B cell (primary cell): ENCODE measurements at regions not wholly inside any gene's neighbourhood (a gene's known extent, or its start where the extent isn't known, plus 50 kb on each side); places are given as distances from the start of the nearest gene placed in this dataset.

ENCODE experiments used
- ATAC-seq: fragments of 200-7000 bp; cut with Tn5 transposase; one replicate; pipeline ENCODE4 v1.10.0; 2021; ENCODE audit warnings: low read depth, mild to moderate bottlenecking, moderate number of reproducible peaks, moderate library complexity
- CTCF ChIA-PET: fragments of 350-600 bp; sonication (Branson Sonifier 250); formaldehyde crosslinking; loops from one replicate; lab custom pipeline; 2021; ENCODE audit warnings: antibody characterized with exemption, inconsistent platforms; lab: Charles Lee
- POLR2A ChIA-PET: fragments of 350-600 bp; sonication (Branson Sonifier 250); formaldehyde crosslinking; loops from one replicate; lab custom pipeline; 2021; ENCODE audit warnings: antibody characterized with exemption; lab: Charles Lee
- DNase-seq: peaks from one replicate; pipeline ENCODE4 v3.0.0; 2013
- H2AFZ ChIP-seq: 2 replicates; pipeline ENCODE4 v1.6.1; 2012; ENCODE audit warnings: mild to moderate bottlenecking, low read depth, low read length; ENCODE audit not compliant: insufficient read depth, poor library complexity, severe bottlenecking
- H3K27ac ChIP-seq, 2 donors: 1 replicate in 1 of 2; 2 replicates in 1 of 2; pipeline ENCODE4 v1.5.1; 2012 to 2013; ENCODE audit warnings: low read length in 2 of 2, mild to moderate bottlenecking in 2 of 2, moderate library complexity in 1 of 2
- H3K27me3 ChIP-seq, 4 experiments: fragments of 200-600 bp in 1 of 4; sonication (generic) in 1 of 4; replicated peaks in 1 of 4; 1 replicate in 2 of 4; 2 replicates in 2 of 4; pipeline versions ENCODE4 v1.6.1 to v1.7.0; 2013 to 2016; ENCODE audit warnings: low read length in 3 of 4, mild to moderate bottlenecking in 2 of 4, mixed read lengths in 1 of 4, moderate library complexity in 1 of 4; ENCODE audit not compliant: insufficient read depth in 4 of 4, control insufficient read depth in 3 of 4; ENCODE audit errors: control extremely low read depth in 1 of 4
- H3K36me3 ChIP-seq, 2 experiments: replicated peaks in 1 of 2; 1 replicate in 1 of 2; 2 replicates in 1 of 2; pipeline versions ENCODE4 v1.6.1 to v1.7.1; 2013; ENCODE audit warnings: low read length in 1 of 2; ENCODE audit not compliant: insufficient read depth in 2 of 2, control insufficient read depth in 1 of 2; ENCODE audit errors: control extremely low read depth in 1 of 2, extremely low read depth in 1 of 2
- H3K4me1 ChIP-seq, 2 donors: fragments of 200-600 bp in 1 of 2; sonication (generic) in 1 of 2; 1 replicate in 1 of 2; 2 replicates in 1 of 2; pipeline versions ENCODE4 v1.5.1 to v1.6.1; 2013 to 2017; ENCODE audit warnings: low read length in 2 of 2; ENCODE audit not compliant: control insufficient read depth in 2 of 2, insufficient read depth in 2 of 2
- H3K4me2 ChIP-seq: replicated peaks from 2 replicates; pipeline ENCODE3; 2012; ENCODE audit warnings: mild to moderate bottlenecking, low read depth, low read length; ENCODE audit not compliant: poor library complexity, severe bottlenecking
- H3K4me3 ChIP-seq, 5 experiments: fragments of 200-600 bp in 1 of 5; sonication (generic) in 1 of 5; 1 replicate in 3 of 5; 2 replicates in 2 of 5; pipeline versions ENCODE4 v1.5.1 to v1.7.0; 2011 to 2016; ENCODE audit warnings: low read length in 4 of 5, mild to moderate bottlenecking in 4 of 5, low read depth in 2 of 5, control low read depth in 1 of 5, moderate library complexity in 1 of 5; ENCODE audit not compliant: insufficient read depth in 1 of 5; ENCODE audit errors: control extremely low read depth in 1 of 5, extremely low read depth in 1 of 5
- H3K79me2 ChIP-seq: fragments of 200-600 bp; sonication (generic); one replicate; pipeline ENCODE4 v1.6.0; 2016; ENCODE audit warnings: low read length; ENCODE audit not compliant: control insufficient read depth, insufficient read depth
- H3K9ac ChIP-seq: fragments of 200-600 bp; sonication (generic); 2 replicates; pipeline ENCODE4 v1.6.1; 2017; ENCODE audit warnings: mild to moderate bottlenecking, low read length, moderate library complexity
- H3K9me3 ChIP-seq, 3 donors: one replicate each; pipeline versions ENCODE4 v1.6.1 to v1.7.1; 2013; ENCODE audit warnings: low read length in 2 of 3; ENCODE audit not compliant: control insufficient read depth in 2 of 3, insufficient read depth in 1 of 3; ENCODE audit errors: control extremely low read depth in 1 of 3
- H4K20me1 ChIP-seq: 2 replicates; pipeline ENCODE4 v1.6.0; 2012; ENCODE audit warnings: mild to moderate bottlenecking, low read length; ENCODE audit not compliant: insufficient read depth, control insufficient read depth, poor library complexity, severe bottlenecking
- H3K27ac Mint-ChIP-seq: one replicate; pipeline ENCODE4 v1.8.0; 2021; ENCODE audit warnings: mixed read lengths
- H3K27me3 Mint-ChIP-seq: one replicate; pipeline ENCODE4 v1.8.0; 2021; ENCODE audit warnings: mixed read lengths
- H3K4me1 Mint-ChIP-seq: one replicate; pipeline ENCODE4 v1.8.0; 2021; ENCODE audit warnings: mixed read lengths
- H3K4me3 Mint-ChIP-seq: one replicate; pipeline ENCODE4 v1.8.0; 2021; ENCODE audit warnings: mixed read lengths
- H3K9me3 Mint-ChIP-seq: one replicate; pipeline ENCODE4 v1.8.0; 2022; ENCODE audit warnings: mixed read lengths; ENCODE audit not compliant: insufficient read depth
- CTCF ChIP-seq: fragments of 200-600 bp; IDR thresholded peaks from one replicate; pipeline ENCODE4 v1.8.0; 2022; ENCODE audit warnings: antibody characterized with exemption, mild to moderate bottlenecking
- EZH2 ChIP-seq: IDR thresholded peaks from 2 replicates; pipeline ENCODE4 v1.6.1; 2012; ENCODE audit warnings: borderline replicate concordance, low read depth, mild to moderate bottlenecking, moderate library complexity, low read length; ENCODE audit not compliant: insufficient read depth, poor library complexity, severe bottlenecking
- WGBS: methylation state at CpG from one replicate; pipeline ENCODE4 v1.1.5; 2013; ENCODE audit warnings: missing lambda C conversion rate; ENCODE audit not compliant: insufficient coverage; 5-methylcytosine and 5-hydroxymethylcytosine counted together
- intact Hi-C: fragments of 100-400 bp; cut with micrococcal nuclease; formaldehyde crosslinking; loops from one replicate; pipeline ENCODE4 v1.10.0; 2022

- H3K27me3 ChIP-seq, result no peaks in the 10 kb centered on the region
- POLR2A ChIA-PET, result no interaction called here
- no peak overlapping the region for H2AFZ ChIP-seq
- peaks cover 0 to 2% (median 0%) of the 10 kb centered on the region in 3 donors for H3K9me3 ChIP-seq
- H3K79me2 ChIP-seq, result no peaks in the 10 kb centered on the region
- H3K36me3 ChIP-seq, result no peaks in the 10 kb centered on the region
- Mint-ChIP-seq H3K4me3 (no peak overlapping the region), H3K27me3 (no peaks in the 10 kb centered on the region), H3K27ac (no peak overlapping the region), H3K9me3 (no peaks in the 10 kb centered on the region), H3K4me1 (peaks cover 7% of the 10 kb centered on the region)
- TF ChIP-seq EZH2 (no peak), CTCF (no peak)
- intact Hi-C loops, result no loop called here
- H4K20me1 ChIP-seq, result no peaks in the 10 kb centered on the region
- DNase-seq (no peak), ATAC-seq (no peak)
- H3K4me1 ChIP-seq, result peaks cover 0 to 4% of the 10 kb centered on the region in 2 donors
- no peak overlapping the region for H3K4me3 ChIP-seq
- no peak overlapping the region for H3K9ac ChIP-seq
- no peak overlapping the region for H3K4me2 ChIP-seq
- CTCF ChIA-PET, result no interaction called here
- no peak overlapping the region for H3K27ac ChIP-seq
Measured at GRCh38 chr11:110829873-110830272, 117.6 kb upstream of the ARHGAP20 start.

DNA sequence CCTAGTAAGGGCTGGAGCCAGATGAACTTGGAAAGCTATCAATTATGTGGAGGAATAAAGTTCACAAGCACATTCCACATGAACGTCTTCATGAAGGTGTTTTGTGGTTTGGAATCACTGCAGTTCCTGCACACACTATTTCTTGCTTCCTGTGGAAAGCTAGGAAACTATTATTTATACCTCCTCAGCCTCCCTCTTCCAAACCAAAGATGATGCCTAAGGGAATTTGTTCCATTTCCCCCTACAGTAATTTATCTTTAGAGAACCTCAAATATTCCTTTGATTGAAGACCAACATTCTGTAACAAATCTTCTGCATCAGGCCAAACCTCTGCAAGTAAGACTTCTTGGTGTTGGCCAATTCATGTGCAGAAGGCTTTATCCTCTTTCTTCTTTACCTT, 115.8 kb upstream of the ARHGAP20 start:
- no peaks in the 10 kb centered on the region for H3K27me3 ChIP-seq
- intact Hi-C loops, result no loop called here
- Mint-ChIP-seq H3K4me3 (no peak overlapping the region), H3K27ac (no peak overlapping the region), H3K4me1 (peaks cover 10% of the 10 kb centered on the region), H3K27me3 (no peaks in the 10 kb centered on the region), H3K9me3 (no peaks in the 10 kb centered on the region)
- no peaks in the 10 kb centered on the region for H4K20me1 ChIP-seq
- TF ChIP-seq CTCF (no peak), EZH2 (no peak)
- H3K4me3 ChIP-seq, result no peak overlapping the region
- peaks cover 0 to 2% (median 0%) of the 10 kb centered on the region in 3 donors for H3K9me3 ChIP-seq
- no peak overlapping the region for H3K9ac ChIP-seq
- CTCF ChIA-PET, result no interaction called here
- ATAC-seq (no peak), DNase-seq (no peak)
- no CpG with 5 or more reads among the region's 1 CpG for WGBS
- H3K27ac ChIP-seq, result no peak overlapping the region
- peaks cover 0 to 8% of the 10 kb centered on the region in 2 donors for H3K4me1 ChIP-seq
- H2AFZ ChIP-seq, result no peak overlapping the region
- no peak overlapping the region for H3K4me2 ChIP-seq
- H3K79me2 ChIP-seq, result no peaks in the 10 kb centered on the region
- POLR2A ChIA-PET, result no interaction called here
- H3K36me3 ChIP-seq, result no peaks in the 10 kb centered on the region
